Kasumi-1 (cell line): ENCODE measurements at regions not wholly inside any gene's neighbourhood (a gene's known extent, or its start where the extent isn't known, plus 50 kb on each side); places are given as distances from the start of the nearest gene placed in this dataset.

Experiments
- DNase-seq, 2 experiments: peaks; one replicate each; lab custom pipeline; 2025; lab: John Stamatoyannopoulos, UW

DNA sequence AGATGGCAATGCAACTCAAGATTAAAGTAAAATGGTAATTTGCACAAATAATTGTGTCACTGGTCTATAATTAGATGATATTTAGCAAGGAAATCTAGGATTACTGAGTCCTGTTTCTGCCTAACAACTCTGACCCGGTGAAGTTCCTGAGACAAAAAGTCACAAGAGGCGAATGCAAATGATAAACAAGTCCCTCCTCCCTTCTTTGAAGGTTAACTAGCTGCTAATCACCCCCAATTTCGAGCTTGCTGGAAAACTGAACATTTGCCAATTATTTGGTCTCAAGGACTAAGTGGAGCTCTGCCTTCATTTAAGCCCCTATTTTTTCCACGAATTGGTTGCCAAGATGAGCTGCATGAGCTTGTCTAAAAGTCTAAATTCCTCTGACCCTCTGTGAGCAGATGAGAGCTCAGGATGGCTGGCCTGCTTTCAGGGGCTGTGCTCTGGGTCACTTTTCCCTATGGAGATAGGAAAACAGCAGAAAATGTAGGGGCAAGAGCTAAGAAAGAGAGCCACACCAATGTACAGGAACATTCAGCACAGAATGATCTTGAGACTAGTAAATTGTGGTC lies 127.3 kb downstream of the MBL2 start:
- DNase-seq, result no peak

DNA sequence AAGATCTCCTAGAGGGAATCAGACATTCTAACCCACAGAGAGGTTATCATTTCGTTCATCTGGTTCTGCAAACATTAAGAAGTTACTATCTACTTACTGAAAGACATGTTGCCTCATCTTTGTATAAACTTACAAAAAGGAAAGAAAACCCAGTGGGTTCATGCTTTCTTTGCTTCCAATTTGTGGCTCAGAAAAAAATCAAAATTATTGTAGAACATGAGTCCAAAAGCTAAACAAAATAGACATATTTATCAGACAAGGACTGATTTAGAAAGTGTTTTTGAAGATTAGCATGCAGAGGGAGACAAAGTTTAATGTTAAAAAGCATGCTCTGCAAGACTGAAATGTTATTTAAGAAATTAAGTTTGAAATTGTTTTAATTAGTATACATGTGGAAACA lies 123.1 kb downstream of the MBL2 start:
- no peak for DNase-seq

DNA sequence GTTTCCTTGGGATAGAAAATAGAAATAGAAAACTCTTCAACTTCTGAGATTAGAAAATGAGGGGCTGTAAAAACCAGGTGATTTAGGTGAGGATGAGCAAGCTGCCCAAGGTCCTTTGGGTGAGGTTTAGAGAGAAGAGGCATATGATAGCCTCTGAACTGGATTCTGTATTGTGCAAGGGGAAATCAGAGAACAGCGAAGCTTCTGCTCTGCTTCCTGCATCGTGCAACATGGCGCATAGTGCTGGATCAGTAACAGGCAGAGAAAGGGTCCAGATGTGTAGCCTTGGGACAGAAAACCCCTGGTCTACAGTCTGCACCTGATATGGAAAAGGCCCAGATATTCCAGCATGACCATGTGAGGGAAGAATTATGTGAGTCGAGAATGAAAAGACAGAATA lies 121.7 kb downstream of the MBL2 start:
- DNase-seq, result no peak

DNA sequence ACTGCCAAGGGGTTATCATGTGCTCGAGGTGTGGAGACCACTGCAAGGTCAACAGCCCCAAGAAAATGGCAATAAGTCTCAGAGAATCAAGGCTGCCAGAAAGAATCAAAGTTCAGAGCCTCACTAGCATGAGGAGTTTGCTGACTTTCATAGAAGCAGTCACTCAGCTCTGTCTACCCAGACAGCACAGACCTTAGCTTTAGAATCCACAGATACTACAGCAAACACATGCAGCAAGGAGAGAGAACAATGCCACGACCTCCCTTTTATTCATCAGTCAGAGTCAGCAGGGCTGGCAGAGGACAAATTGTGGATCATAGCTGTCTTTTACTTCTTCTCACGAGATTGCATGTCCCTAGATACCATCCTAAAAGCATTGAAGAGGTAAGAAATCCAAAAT lies 121.3 kb downstream of the MBL2 start:
- no peak for DNase-seq

DNA sequence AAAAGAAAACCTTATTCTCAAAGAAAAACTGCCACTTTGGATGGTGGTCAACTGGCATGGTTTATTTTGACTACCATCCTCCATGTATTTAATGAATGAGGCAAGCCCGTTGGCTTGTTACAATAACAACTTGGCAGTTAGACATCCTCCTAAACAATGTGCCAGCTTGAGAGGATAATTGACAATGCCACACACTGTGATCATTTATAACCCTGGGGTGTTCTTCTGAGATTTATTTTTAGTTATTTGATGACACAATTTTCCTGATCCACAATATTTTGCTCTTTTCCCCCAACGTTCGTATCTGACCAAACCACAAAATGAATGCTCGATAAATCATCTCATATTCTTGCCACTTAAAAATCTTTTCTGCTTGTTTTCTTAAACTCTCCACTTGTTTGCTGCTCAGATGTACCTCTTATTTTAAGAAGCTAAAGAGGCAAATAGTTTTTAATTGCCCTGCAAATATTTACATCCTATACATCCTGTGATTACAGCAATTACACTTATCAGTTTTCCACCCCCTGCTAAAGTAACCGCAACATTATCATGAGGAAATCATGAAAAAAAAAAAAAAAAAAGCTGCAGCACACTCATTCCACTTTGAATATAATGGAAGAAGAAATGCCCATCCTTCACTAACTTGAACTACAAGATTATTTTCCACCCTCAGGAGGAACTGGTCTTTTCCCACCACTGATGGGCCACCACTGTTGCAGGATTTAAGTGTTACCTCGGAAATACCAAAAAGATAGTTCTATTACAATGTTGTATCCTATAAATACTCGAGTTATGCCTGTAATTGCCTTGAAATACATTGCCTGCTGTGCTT lies 119.9 kb downstream of the MBL2 start:
- DNase-seq, result no peak

DNA sequence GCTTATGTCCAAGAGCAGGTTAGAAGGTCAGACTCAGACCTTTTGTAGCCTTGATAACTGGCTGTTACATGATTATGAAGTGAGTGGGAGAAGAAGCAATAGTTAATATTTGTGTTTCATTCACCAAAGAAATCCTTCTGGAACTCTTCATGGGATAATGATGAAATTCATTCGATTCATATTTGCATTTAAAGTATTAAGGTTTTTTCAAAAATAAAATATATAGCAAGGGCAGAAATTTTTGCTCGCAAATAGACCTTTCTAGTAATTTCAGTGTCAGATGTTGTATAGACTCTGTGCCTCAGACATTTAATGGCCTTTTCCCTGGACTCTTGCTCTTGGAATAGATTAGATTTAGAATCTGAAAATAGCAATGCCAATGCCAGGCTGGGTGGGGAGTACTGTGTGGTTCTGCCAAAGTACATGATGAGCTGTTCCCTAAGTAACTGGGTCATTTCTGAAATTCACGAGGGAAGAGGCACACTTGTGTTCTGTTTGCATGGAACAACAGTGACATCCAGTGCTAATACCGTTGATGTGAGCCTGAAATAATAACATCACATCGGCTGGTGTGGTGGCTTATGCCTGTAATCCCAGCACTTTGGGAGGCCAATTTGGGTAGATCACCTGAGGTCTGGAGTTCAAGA lies 119.2 kb downstream of the MBL2 start:
- no peak for DNase-seq

DNA sequence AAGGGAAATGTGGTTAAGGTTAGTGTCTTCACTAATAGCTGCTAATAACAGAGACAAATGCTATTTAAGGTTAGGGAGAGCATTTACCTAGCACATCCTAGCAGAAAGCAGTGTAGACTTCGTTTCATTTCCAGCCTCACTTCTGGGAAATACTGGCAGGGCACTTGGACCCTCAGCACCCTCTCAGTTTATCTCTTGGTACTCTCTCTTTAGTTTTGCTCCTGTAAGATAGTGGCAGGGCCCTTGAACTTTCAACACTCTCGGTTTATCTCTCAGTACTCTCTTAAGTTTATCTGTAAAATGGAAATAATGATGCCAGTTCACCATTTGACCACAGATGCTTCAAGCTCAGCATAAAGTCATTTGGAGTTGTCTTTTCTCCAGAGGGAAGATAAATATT lies 118.4 kb downstream of the MBL2 start:
- no peak for DNase-seq

DNA sequence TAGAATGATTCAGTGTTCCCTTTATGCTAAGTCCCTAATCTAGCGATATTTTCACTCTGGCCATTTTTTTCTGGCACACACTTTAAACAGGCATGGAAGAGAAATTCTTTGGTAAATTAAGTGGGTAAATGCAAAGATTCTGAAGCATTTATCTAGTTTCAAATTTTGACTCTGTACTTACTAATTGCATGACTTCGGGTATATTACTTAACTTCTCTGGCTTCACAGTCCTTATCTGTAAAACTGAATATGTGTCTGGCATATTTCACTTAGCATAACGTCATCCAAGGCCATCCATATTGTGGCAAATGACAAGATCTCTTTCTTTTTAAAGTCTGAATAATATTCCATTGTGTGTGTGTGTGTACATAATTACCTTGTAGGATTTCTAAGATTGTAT lies 114.5 kb downstream of the MBL2 start:
- DNase-seq, result no peak

DNA sequence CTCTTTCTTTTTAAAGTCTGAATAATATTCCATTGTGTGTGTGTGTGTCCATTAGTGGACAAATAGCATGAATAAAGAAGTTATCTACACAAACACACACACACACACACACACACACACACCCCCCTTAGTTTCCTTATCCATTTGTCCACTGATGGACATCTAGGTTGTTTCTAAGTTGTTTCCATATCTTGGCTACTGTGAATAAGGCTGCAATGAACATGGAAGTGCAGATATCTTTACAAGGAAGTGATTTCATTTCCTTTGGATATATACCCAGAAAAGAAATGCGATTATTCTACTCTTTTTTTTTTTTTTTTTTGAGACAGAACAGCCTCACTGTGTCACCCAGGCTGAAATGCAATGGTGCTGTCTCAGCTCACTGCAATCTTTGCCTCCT lies 113.5 kb downstream of the MBL2 start:
- DNase-seq, result no peak

DNA sequence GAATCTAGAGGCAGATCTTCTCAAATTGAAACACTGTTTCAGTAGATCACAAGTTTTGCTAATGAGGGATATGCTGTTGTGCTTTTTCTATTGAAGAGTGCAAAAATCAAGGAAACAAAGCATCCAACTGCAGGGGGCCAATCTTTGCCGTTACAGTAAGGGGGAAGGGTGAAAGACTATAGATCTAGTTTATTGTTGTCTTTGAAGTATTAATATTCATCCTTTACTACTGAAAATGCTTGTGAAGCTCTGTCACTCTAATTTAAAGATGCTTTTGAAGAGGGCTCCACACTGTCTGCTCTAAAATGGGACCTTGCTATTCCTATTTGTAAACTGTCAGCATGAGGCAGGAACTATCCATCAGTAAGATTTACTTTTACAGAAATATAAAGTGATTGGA lies 110.3 kb downstream of the MBL2 start:
- DNase-seq, result no peak

DNA sequence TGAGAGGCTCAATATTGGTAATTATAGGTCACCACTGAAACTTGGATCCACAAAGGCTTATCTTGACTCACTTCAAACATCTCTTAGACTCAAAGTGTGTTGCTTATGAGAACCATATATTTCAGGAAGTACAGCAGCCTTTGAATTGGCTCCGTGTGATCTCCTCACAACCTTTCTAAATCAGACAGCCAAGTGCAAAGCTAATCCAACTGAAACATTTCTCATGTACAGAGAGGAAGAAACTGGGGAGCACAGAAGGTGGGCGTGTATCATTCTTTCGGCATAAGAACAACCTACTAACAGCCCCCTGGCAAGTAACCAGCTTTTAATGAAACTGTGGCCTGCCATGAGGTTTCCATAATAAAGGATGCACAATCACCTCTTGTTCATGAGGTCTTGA lies 109.4 kb downstream of the MBL2 start:
- DNase-seq, result no peak

DNA sequence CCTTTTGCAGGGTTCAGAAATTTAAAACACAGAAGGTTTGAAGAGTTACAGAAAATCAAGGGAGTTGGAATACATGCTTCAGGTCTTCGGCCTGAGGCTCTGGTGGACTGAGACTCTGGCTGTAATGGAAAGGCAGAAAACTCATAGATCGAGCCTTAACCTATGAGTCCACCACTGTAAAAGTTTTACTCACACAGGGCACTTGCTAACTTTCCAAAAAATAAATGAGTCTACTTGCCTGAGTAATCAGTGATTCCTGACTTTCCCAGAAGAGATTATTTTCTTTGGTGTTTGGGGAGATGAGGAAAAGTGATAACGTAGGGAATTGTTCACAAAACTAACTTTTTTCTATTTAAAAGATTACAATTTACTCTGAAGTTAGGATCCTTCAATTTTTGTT lies 108.0 kb downstream of the MBL2 start:
- no peak for DNase-seq

DNA sequence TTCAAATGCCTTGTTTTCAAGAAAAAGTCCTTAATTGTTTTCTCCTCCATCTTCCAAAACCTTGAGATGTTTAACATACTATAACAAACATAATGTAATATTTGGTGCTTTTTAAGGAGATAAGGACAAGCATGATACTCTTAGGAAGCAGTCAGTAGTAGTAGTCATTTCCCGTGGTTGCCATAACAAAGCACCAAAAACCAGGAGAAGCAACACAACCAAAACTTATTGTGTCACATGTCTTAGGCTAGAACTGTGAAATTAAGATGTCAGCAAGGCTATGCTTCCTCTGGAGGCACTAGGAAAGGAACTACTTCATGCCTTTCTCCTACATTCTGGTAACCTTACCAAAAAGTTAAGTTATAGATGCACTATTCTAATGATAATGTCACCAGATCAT lies 106.8 kb downstream of the MBL2 start:
- DNase-seq, result no peak

DNA sequence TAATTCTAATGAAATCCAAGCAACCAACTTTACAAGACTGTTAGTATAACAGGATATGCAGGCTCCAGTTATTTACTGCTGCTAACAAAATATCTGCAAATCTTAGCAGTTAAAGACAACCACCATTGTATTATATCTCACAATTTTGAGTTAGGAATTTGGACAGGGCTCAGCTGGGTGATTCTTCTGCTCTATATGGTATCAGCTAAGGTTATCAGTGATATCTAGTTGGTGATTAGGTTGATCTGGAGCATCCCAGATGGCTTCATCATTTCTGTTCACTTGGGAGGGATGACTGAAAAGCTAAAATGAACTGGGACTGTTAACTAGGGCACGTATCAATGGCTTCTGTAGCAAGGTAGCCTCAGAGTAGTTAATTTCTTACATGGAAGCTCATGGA lies 105.7 kb downstream of the MBL2 start:
- DNase-seq, result no peak

DNA sequence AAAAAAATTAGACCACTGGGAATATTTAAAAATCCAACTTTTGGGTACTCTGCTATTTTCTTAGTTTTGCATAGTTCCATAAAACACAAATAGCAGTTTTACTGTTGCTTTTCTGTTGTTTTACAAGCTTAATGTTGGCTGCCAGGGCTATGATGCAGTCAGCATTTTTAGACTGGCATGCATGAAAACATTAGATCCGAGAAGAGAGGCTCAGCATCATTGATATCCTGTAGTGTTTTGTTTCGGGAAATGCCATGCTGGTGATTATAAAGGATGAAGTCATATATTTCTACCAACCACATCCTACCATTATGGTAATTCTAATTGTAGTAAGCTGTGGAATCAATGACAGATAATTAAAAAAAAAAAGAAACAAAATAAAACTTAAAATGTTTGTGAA lies 104.6 kb downstream of the MBL2 start:
- no peak for DNase-seq

DNA sequence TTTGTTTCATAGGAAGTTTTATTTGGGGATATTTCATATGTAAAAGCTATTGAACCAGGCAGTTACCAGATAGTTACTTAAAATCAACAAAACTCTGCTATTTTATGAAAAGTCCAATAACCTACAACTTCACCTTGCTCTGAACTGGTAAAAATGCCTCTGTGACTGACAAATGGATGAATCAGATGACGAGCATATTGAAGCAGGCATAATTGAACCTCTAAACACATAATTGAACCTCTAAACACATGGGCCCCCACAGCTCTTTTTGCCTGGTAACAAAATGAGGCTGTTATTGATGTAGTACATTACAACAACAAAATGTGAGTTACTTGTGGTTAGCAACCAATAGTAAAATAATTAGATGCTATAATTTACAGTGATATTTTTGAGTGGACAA lies 99.7 kb downstream of the MBL2 start:
- DNase-seq, result no peak

DNA sequence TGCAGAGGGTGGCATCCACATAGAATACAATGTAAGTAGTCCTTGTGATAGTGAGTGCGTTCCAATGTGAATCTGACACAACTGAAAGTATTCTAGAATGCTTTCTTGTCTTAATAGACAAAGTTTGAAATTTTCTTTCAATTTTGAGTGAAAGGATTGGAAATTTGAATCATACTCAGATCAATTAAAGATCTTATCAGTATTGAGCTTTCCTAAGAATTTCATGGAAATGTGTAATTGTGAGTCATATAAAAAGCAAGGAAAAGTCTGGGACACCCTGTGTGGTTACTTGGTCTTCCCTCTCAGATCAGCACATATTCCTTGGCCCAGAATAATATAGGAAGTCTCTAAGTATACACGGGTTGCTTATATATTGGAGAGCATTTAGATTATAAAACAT lies 99.1 kb downstream of the MBL2 start:
- no peak for DNase-seq

DNA sequence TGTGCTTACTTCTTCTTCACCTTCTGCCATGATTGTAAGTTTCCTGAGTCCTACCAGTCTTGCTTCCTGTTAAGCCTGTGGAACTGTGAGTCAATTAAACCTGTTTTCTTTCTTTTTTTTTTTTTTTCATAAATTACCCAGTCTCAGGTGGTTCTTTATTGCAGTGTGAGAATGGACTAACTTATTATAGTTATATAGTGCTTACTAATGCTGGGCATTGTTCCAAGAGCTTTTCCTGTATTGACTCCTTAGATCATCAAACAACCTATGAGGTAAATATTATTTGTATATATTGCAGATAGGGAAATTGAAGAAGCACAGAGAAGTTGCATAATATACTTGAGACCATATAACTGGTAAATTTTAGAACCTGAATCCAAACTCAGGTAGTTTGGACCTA lies 98.1 kb downstream of the MBL2 start:
- DNase-seq, result no peak

DNA sequence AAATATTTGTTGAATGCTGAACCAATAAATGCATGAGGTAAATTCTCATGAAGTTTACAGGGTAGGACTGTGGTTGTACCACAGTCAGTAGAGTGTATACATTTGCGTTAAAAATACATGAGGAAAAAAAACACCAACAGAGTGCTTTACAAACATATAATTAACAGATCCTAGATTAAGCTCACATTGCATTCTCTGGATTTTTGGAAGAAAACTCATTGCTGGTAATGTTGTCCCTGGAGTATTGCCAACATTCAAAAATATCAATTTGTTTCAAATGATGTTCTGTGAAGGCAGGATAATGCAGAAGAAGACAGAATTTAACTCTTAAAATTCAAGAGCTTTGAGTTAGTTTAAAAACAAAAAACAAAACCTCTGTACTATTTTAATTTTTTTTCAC lies 95.5 kb downstream of the MBL2 start:
- no peak for DNase-seq

DNA sequence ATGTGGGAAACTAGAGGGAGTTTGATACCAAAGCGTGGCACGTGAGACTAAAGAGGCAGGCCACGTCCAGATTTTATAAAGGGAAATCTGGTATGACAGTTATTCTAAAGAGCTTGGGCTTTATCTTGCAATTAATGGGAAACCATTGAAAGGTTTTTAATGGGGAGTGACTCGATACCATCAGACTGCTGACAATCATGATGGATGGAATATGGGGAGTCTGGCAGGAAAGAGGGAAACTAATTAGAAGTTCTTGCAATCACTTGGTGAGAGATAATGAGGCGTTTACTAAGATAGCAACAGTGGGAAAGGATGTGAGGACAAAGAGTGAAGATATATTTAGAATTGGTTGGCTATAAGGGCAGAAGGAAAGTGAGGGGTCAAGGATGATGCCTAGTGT lies 94.0 kb downstream of the MBL2 start:
- no peak for DNase-seq

DNA sequence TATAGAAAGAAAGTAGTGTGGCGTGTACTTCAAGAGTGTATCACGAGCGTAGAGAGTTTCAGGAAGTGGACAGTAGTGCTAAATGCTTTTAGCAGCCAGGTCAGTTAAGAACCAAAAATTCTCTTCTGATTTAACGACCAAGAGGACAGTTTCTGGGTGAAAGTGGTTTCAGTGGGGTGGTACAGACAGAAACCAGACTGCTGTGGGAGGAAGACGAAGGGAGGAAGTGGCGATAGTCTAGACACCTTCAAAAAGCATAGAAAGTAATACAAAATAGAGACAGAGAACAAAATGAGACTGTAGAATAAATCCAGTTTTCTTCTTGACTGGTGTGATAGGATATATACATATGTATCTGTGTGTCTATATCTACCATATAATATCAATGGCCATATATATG lies 93.5 kb downstream of the MBL2 start:
- DNase-seq, result no peak

DNA sequence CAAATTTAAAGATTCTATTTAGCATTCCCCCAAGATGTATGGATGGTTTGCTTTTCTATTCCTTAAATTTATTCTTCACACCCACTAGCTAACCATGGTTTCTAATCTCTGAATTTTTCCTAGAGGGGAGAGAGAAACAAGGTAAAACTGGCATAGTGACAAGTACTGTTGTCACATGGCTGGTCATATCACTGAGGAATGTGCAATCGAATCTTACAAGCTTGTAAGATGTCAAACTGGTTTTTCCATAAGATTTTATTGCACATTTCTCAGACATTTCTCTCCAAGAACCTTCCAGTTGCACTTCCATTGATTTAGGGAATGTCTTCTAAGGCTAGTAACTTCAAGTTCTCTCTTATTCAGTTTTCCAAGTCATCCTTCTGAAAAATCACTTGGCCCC lies 89.8 kb downstream of the MBL2 start:
- no peak for DNase-seq

DNA sequence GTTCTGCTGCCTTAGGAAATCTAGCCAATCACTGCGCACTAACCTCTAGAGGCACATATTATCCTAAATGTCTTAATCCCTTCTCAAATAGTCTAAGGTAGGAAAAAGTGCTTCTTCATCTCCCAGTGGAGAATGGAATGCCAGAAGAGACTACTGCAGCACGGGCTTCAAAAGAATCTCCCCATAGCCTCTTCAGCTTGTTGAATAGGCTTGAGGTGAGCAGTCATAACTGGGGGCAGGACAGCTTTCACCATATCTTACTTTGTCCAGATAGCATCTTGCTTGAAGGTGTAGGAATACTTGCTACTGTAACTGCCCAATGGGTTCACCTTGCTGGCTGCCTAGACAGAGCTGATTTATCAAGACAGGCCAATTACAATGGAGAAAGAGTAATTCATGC lies 88.8 kb downstream of the MBL2 start:
- no peak for DNase-seq

DNA sequence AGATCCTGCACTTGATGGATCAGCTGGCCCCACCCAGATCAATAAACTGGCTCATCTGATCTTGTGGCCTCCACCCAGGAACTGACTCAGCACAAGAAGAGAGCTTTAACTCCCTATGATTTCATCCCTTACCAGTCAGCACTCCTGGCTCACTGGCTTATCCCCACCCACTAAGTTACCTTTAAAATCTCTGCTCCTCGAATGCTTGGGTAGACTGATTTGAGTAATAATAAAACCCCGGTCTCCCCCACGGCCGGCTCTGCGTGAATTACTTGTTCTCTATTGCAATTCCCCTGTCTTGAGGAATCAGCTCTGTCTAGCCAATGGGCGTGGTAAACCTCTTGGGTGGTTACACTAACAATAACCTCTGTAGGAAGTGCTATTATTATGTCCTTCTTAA lies 83.7 kb downstream of the MBL2 start:
- no peak for DNase-seq
